Natural killer cell (primary cell): ENCODE measurements at regions not wholly inside any gene's neighbourhood (a gene's known extent, or its start where the extent isn't known, plus 50 kb on each side); places are given as distances from the start of the nearest gene placed in this dataset.

Experiments used
- ATAC-seq, 3 donors: fragments of 150-1000 bp in 2 of 3; fragments of 200-7000 bp in 1 of 3; cut with Tn5 transposase; 1 replicate in 1 of 3; 2 replicates in 2 of 3; pipeline ENCODE4 v1.10.0; 2021; ENCODE audit warnings: mild to moderate bottlenecking in 2 of 3, moderate library complexity in 2 of 3
- DNase-seq, 2 donors: peaks; one replicate each; pipeline versions ENCODE4 v3.0.0 to v3.0.0-alpha.2; 2013 to 2021; ENCODE audit warnings: mixed read lengths in 1 of 2
- H3K27ac ChIP-seq: one replicate; pipeline ENCODE4 v1.5.1; 2013; ENCODE audit warnings: mild to moderate bottlenecking, low read length
- H3K27me3 ChIP-seq: one replicate; pipeline ENCODE4 v1.6.1; 2013; ENCODE audit warnings: low read length; ENCODE audit not compliant: control insufficient read depth, insufficient read depth
- H3K36me3 ChIP-seq: one replicate; pipeline ENCODE4 v1.6.1; 2013; ENCODE audit warnings: low read length; ENCODE audit not compliant: control insufficient read depth, insufficient read depth
- H3K4me1 ChIP-seq: one replicate; pipeline ENCODE4 v1.6.1; 2013; ENCODE audit warnings: low read length; ENCODE audit not compliant: control insufficient read depth, insufficient read depth
- H3K4me3 ChIP-seq: one replicate; pipeline ENCODE4 v1.5.1; 2013; ENCODE audit warnings: low read length
- H3K9me3 ChIP-seq: one replicate; pipeline ENCODE4 v1.6.1; 2013; ENCODE audit warnings: low read length; ENCODE audit not compliant: control insufficient read depth, insufficient read depth
- H3K27ac Mint-ChIP-seq, 2 donors: one replicate each; pipeline ENCODE4 v1.8.0; 2022; ENCODE audit warnings: mild to moderate bottlenecking in 2 of 2, mixed read lengths in 2 of 2, moderate library complexity in 1 of 2
- H3K27me3 Mint-ChIP-seq, 2 donors: one replicate each; pipeline ENCODE4 v1.8.0; 2022; ENCODE audit warnings: low read depth in 2 of 2, mixed read lengths in 2 of 2
- H3K36me3 Mint-ChIP-seq: one replicate; pipeline ENCODE4 v1.8.0; 2022; ENCODE audit warnings: mixed read lengths
- H3K4me1 Mint-ChIP-seq, 2 donors: one replicate each; pipeline ENCODE4 v1.8.0; 2022; ENCODE audit warnings: mixed read lengths in 2 of 2
- H3K4me3 Mint-ChIP-seq: one replicate; pipeline ENCODE4 v1.8.0; 2022; ENCODE audit warnings: mild to moderate bottlenecking, moderate library complexity, mixed read lengths
- H3K9me3 Mint-ChIP-seq, 2 donors: one replicate each; pipeline ENCODE4 v1.8.0; 2022; ENCODE audit warnings: mixed read lengths in 2 of 2
- WGBS: methylation state at CpG from one replicate; pipeline ENCODE4 v1.1.7; 2013; ENCODE audit warnings: missing lambda C conversion rate; ENCODE audit not compliant: insufficient coverage; 5-methylcytosine and 5-hydroxymethylcytosine counted together
- intact Hi-C: fragments of 100-400 bp; cut with micrococcal nuclease; formaldehyde crosslinking; loops from one replicate; pipeline ENCODE4 v1.14.2; 2022
- TF ChIP-seq, protein P1 (sequence below): fragments of 200-600 bp; IDR thresholded peaks from one replicate; pipeline ENCODE4 v1.8.0; 2022; ENCODE audit warnings: antibody characterized with exemption

DNA sequence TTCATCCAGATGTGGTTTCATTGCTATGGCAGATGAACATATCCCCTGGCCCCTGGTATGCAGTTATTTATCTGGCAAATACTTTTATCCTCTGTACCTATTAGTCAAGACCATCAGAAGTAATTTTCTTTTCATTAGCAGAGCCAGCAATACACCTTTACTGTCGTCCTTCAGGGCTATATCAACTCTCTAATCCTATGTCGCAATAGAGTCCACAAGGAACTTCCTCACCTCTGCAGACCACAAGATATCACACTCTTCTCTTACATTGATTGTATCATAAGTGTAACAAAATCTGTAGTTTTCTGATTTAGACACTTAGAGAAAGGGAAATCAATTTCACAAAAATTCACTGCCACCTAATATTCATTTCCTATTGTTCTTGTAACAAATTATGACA, 252.9 kb upstream of the DCC start:
- H3K36me3 Mint-ChIP-seq: no peaks in the 10 kb centered on the region
- no peaks in the 10 kb centered on the region for H3K4me1 ChIP-seq
- WGBS: 83% methylated on average over 2 of the region's 2 CpGs
- no peak for DNase-seq
- no peak for ATAC-seq
- no peak overlapping the region for H3K27ac ChIP-seq
- H3K27me3 Mint-ChIP-seq: no peaks in the 10 kb centered on the region
- no peaks in the 10 kb centered on the region for H3K27me3 ChIP-seq
- H3K4me3 ChIP-seq: no peak overlapping the region
- no peaks in the 10 kb centered on the region for H3K9me3 ChIP-seq
- intact Hi-C loops: no loop called here
- H3K9me3 Mint-ChIP-seq: peaks cover 3 to 6% of the 10 kb centered on the region in 2 donors
- H3K36me3 ChIP-seq: no peaks in the 10 kb centered on the region
- no peak overlapping the region for H3K27ac Mint-ChIP-seq
- no peaks in the 10 kb centered on the region for H3K4me1 Mint-ChIP-seq
- H3K4me3 Mint-ChIP-seq: no peak overlapping the region
- TF ChIP-seq, protein P1, sequence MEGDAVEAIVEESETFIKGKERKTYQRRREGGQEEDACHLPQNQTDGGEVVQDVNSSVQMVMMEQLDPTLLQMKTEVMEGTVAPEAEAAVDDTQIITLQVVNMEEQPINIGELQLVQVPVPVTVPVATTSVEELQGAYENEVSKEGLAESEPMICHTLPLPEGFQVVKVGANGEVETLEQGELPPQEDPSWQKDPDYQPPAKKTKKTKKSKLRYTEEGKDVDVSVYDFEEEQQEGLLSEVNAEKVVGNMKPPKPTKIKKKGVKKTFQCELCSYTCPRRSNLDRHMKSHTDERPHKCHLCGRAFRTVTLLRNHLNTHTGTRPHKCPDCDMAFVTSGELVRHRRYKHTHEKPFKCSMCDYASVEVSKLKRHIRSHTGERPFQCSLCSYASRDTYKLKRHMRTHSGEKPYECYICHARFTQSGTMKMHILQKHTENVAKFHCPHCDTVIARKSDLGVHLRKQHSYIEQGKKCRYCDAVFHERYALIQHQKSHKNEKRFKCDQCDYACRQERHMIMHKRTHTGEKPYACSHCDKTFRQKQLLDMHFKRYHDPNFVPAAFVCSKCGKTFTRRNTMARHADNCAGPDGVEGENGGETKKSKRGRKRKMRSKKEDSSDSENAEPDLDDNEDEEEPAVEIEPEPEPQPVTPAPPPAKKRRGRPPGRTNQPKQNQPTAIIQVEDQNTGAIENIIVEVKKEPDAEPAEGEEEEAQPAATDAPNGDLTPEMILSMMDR: no peak

DNA sequence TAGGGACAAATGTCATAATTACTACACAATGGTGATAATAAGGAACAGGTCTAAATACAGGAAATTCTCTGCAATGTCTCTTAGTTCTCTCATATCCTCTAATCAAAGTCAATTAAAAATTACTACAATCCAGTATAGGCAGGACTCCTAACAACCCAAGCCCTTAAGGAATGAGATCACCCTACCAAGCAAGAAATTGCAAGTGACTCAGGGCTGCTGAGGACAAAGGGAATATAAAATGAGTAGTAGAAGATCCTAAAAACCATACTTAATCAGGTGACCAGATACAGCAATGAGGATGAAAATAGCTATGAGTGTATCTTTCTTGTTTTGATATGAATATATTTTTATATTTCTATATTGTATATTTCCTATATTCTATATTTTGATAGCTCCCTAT, 250.0 kb upstream of the DCC start:
- no peak for DNase-seq
- TF ChIP-seq, protein P1: no peak
- no peaks in the 10 kb centered on the region for H3K27me3 Mint-ChIP-seq
- H3K4me3 Mint-ChIP-seq: no peak overlapping the region
- Histone ChIP-seq H3K36me3 (no peaks in the 10 kb centered on the region), H3K27ac (no peak overlapping the region), H3K27me3 (no peaks in the 10 kb centered on the region), H3K9me3 (no peaks in the 10 kb centered on the region), H3K4me1 (no peaks in the 10 kb centered on the region), H3K4me3 (no peak overlapping the region)
- H3K27ac Mint-ChIP-seq: no peak overlapping the region
- no peaks in the 10 kb centered on the region for H3K36me3 Mint-ChIP-seq
- no peak for ATAC-seq
- H3K9me3 Mint-ChIP-seq: peaks cover 3 to 11% of the 10 kb centered on the region in 2 donors
- H3K4me1 Mint-ChIP-seq: no peaks in the 10 kb centered on the region
- intact Hi-C loops: no loop called here

DNA sequence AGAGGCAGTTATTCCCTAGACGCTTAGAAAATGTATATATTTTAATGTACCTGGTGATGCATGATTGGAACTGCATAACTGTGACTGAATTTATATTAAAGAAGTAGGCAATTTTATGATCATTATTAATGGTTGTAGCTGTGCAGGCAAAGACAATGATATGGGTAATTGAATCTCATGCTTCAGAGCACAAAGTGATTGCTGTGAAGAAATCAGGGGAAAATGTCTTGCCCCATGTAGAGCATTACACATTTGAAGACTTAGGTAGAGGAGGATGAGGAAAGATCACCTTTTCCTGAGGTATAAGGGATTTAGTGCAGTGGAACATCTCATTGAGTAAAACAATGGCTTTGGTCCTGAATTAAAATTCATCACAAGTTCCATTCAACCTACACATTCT, 246.8 kb upstream of the DCC start:
- Mint-ChIP-seq H3K4me1 (no peaks in the 10 kb centered on the region), H3K4me3 (no peak overlapping the region), H3K27me3 (no peaks in the 10 kb centered on the region), H3K36me3 (no peaks in the 10 kb centered on the region), H3K9me3 (peaks cover 3 to 10% of the 10 kb centered on the region in 2 donors), H3K27ac (no peak overlapping the region)
- TF ChIP-seq, protein P1: no peak
- DNase-seq (no peak), ATAC-seq (no peak)
- intact Hi-C loops: no loop called here
- no peak overlapping the region for H3K4me3 ChIP-seq
- H3K9me3 ChIP-seq: no peaks in the 10 kb centered on the region
- H3K27me3 ChIP-seq: no peaks in the 10 kb centered on the region
- no peaks in the 10 kb centered on the region for H3K4me1 ChIP-seq
- WGBS: 71% methylated on average over 1 of the region's 1 CpG
- no peak overlapping the region for H3K27ac ChIP-seq
- H3K36me3 ChIP-seq: no peaks in the 10 kb centered on the region

DNA sequence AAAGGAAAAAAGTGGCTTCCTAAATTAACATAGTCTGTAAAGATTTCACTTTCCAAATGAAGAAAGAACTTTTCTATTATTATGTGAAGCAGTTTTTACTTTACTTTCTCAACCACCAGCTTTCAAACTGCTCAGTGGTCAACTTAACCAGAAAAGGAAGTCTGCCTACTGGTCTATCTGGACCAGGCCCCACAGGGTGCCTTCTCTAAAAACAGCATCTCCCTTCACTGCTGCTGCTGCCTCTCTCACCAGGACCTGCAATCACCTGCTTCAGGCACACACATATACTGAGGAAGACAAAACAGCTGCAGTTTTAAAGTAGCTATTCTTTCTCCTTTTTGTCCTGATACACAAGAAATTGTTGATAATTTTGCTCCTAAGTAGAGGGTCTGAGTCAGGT, 221.3 kb upstream of the DCC start:
- Mint-ChIP-seq H3K9me3 (peaks cover 9 to 12% of the 10 kb centered on the region in 2 donors), H3K36me3 (no peaks in the 10 kb centered on the region), H3K4me3 (no peak overlapping the region), H3K27me3 (no peaks in the 10 kb centered on the region), H3K4me1 (no peaks in the 10 kb centered on the region), H3K27ac (no peak overlapping the region)
- Histone ChIP-seq H3K27me3 (no peaks in the 10 kb centered on the region), H3K27ac (no peak overlapping the region), H3K4me3 (no peak overlapping the region), H3K4me1 (no peaks in the 10 kb centered on the region), H3K36me3 (no peaks in the 10 kb centered on the region), H3K9me3 (peaks cover 3% of the 10 kb centered on the region)
- ATAC-seq: no peak
- TF ChIP-seq, protein P1: no peak
- intact Hi-C loops: no loop called here
- DNase-seq: no peak
